ENCODE measurements at regions not wholly inside any gene's neighbourhood (a gene's known extent, or its start where the extent isn't known, plus 50 kb on each side); places are given as distances from the start of the nearest gene placed in this dataset.

- no peak for TF ChIP-seq CTCF (IDR thresholded peaks at IDR 0.05; ENCODE audit: control extremely low read depth, extremely low read depth, low read depth, missing control alignments)
- ChIA-PET POLR2A (no interaction called here), CTCF (no interaction called here)
- no peak for DNase-seq (ENCODE audit: extremely low spot score)
Measured at GRCh38 chr18:76264876-76265250, 230.2 kb downstream of the ZNF516 start.

GRCh38 chr18:76264198-76264875 lies 230.7 kb downstream of the ZNF516 start:
- no peak for TF ChIP-seq CTCF (IDR thresholded peaks at IDR 0.05; ENCODE audit: control extremely low read depth, extremely low read depth, low read depth, missing control alignments)
- ChIA-PET CTCF (no interaction called here), POLR2A (no interaction called here)
- no peak for DNase-seq (ENCODE audit: extremely low spot score)

- TF ChIP-seq CTCF (IDR thresholded peaks at IDR 0.05; ENCODE audit: control extremely low read depth, extremely low read depth, low read depth, missing control alignments), result no peak
- CTCF ChIA-PET, result interaction anchor here (0.8 to 1.2 kb wide), 2 partner anchors 17 to 26 kb away, joined by 3 to 4 read pairs; no protein-coding TSS in a partner anchor
- no peak for DNase-seq (ENCODE audit: extremely low spot score)
- POLR2A ChIA-PET, result no interaction called here
Measured at GRCh38 chr18:76263046-76264005, 231.7 kb downstream of the ZNF516 start.

GRCh38 chr18:76260941-76261472 lies 234.0 kb downstream of the ZNF516 start:
- POLR2A ChIA-PET, result no interaction called here

GRCh38 chr18:76259711-76260110 lies 235.3 kb downstream of the ZNF516 start:
- ChIA-PET POLR2A (no interaction called here), CTCF (no interaction called here)
- no peak for TF ChIP-seq CTCF (IDR thresholded peaks at IDR 0.05; ENCODE audit: control extremely low read depth, extremely low read depth, low read depth, missing control alignments)
- no peak for DNase-seq (ENCODE audit: extremely low spot score)

More at GRCh38 chr18:76260941-76261472, 234.0 kb downstream of the ZNF516 start:
- no peak for DNase-seq (ENCODE audit: extremely low spot score)
- CTCF ChIA-PET, result no interaction called here
- TF ChIP-seq CTCF (IDR thresholded peaks at IDR 0.05; ENCODE audit: control extremely low read depth, extremely low read depth, low read depth, missing control alignments), result no peak

GRCh38 chr18:76259096-76259495 lies 235.9 kb downstream of the ZNF516 start:
- CTCF ChIA-PET, result interaction anchor here (1.0 kb wide), 1 partner anchor 11 kb away, joined by 3 read pairs; no protein-coding TSS in a partner anchor
- DNase-seq (ENCODE audit: extremely low spot score), result no peak
- no peak for TF ChIP-seq CTCF (IDR thresholded peaks at IDR 0.05; ENCODE audit: control extremely low read depth, extremely low read depth, low read depth, missing control alignments)
- POLR2A ChIA-PET, result no interaction called here
